ENCODE measurements at regions not wholly inside any gene's neighbourhood (a gene's known extent, or its start where the extent isn't known, plus 50 kb on each side); places are given as distances from the start of the nearest gene placed in this dataset.

DNA sequence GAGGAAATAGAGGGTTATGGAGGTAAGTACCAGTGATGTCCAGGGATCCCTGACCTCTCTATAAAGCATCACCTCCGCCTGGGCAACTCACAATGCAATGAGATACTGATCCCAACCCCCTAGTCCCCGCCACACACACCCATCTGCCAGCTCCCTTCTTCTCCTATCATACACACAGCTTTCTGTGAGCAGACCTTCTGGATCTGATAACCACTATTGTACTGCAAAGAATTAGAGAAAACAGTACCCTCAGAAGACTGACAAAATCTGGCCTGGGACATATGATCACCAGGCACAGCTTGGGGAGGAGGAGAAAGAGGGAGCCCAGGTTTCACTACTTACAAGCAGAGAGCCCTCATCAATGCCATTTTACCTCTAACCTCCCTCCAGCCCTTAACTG lies 249.0 kb downstream of the SEC61B start:
- no peaks in the 10 kb centered on the region for H3K9me3 ChIP-seq (replicated peaks in 1 of 2; ENCODE audit: control insufficient read depth in 2 of 2, insufficient read depth in 1 of 2, low read depth in 1 of 2, low read length in 2 of 2)
- WGBS, 2 donors (ENCODE audit: extremely low coverage in 2 of 2, insufficient read length in 2 of 2, insufficient replicate concordance in 1 of 2): no CpG with 5 or more reads among the region's 2 CpGs
- H3K27ac ChIP-seq (replicated peaks; ENCODE audit: low read length): no peak overlapping the region
- H3K4me1 ChIP-seq (ENCODE audit: control insufficient read depth in 2 of 2, insufficient read depth in 1 of 2, low read depth in 1 of 2, low read length in 2 of 2): no peaks in the 10 kb centered on the region
- H2BK15ac ChIP-seq (ENCODE audit: low read length): no peak overlapping the region
- H2BK5ac ChIP-seq (ENCODE audit: low read length): no peak overlapping the region
- H2BK120ac ChIP-seq (ENCODE audit: low read depth, low read length): no peak overlapping the region
- H4K91ac ChIP-seq (ENCODE audit: low read depth, low read length, poor library complexity): no peak overlapping the region
- H3K36me3 ChIP-seq (replicated peaks in 1 of 2; ENCODE audit: control insufficient read depth in 2 of 2, insufficient read depth in 2 of 2, low read length in 2 of 2): no peaks in the 10 kb centered on the region
- no peak overlapping the region for H3K4ac ChIP-seq (ENCODE audit: low read length)
- no peak overlapping the region for H3K23ac ChIP-seq (ENCODE audit: low read depth, low read length, poor library complexity)
- no peak overlapping the region for H2AFZ ChIP-seq (ENCODE audit: low read length)
- no peak overlapping the region for H4K8ac ChIP-seq (ENCODE audit: low read depth, low read length)
- no peak overlapping the region for H3K4me3 ChIP-seq (ENCODE audit: low read length in 2 of 2)
- H3K4me2 ChIP-seq (ENCODE audit: insufficient read depth, low read length, poor library complexity, severe bottlenecking): no peak overlapping the region
- no peaks in the 10 kb centered on the region for H3K27me3 ChIP-seq (ENCODE audit: control insufficient read depth in 3 of 3, insufficient read depth in 3 of 3, low read depth in 1 of 3, low read length in 3 of 3)
- H3K79me1 ChIP-seq (ENCODE audit: low read depth, low read length): no peaks in the 10 kb centered on the region
- no peak for DNase-seq (ENCODE audit: low spot score)
- H3K9ac ChIP-seq (ENCODE audit: low read depth, low read length, poor library complexity): no peak overlapping the region
- no peak overlapping the region for H3K18ac ChIP-seq (ENCODE audit: low read length)
- H2BK12ac ChIP-seq (ENCODE audit: low read length): no peak overlapping the region
- no peak overlapping the region for H2AK5ac ChIP-seq (ENCODE audit: low read depth, low read length)
- H3K14ac ChIP-seq (ENCODE audit: low read length): no peak overlapping the region

DNA sequence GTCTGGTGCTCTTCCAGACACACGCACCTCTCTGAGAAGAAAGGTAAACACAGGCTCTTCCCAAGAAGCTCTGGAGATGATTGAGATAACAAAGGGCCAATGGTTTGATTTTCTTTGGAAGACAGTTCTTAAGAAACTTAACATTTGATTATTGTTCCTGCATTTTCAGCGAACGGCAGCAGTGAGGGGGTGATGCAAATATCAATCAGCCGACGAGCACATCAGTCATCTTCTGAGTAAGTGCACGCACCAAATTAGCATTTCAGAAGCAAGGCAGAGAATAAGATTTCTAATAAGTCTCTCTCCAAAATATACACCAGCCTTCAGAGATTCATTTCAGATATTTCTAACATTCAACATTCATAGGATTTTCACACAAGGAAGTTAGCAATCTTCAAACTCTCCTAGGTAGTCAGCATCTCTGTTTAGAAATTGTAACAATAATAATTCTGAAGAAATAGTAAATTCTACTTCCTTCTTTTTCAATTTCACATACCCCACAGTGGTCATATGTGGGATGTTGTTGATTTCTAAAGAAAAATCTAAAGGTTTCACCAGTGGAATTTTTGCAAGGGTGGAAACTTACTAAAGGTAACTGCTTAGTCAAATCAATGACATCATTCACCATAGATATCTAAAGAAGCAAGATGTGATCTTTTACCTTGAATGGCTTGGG lies 250.3 kb downstream of the SEC61B start:
- H3K4ac ChIP-seq (ENCODE audit: low read length): no peak overlapping the region
- H3K14ac ChIP-seq (ENCODE audit: low read length): no peak overlapping the region
- no peak overlapping the region for H3K18ac ChIP-seq (ENCODE audit: low read length)
- H2AFZ ChIP-seq (ENCODE audit: low read length): no peak overlapping the region
- H2BK15ac ChIP-seq (ENCODE audit: low read length): no peak overlapping the region
- no peak overlapping the region for H3K9ac ChIP-seq (ENCODE audit: low read depth, low read length, poor library complexity)
- no peak overlapping the region for H4K8ac ChIP-seq (ENCODE audit: low read depth, low read length)
- no peak overlapping the region for H3K23ac ChIP-seq (ENCODE audit: low read depth, low read length, poor library complexity)
- no peaks in the 10 kb centered on the region for H3K9me3 ChIP-seq (replicated peaks in 1 of 2; ENCODE audit: control insufficient read depth in 2 of 2, insufficient read depth in 1 of 2, low read depth in 1 of 2, low read length in 2 of 2)
- H2BK12ac ChIP-seq (ENCODE audit: low read length): no peak overlapping the region
- no peaks in the 10 kb centered on the region for H3K27me3 ChIP-seq (ENCODE audit: control insufficient read depth in 3 of 3, insufficient read depth in 3 of 3, low read depth in 1 of 3, low read length in 3 of 3)
- H2AK5ac ChIP-seq (ENCODE audit: low read depth, low read length): no peak overlapping the region
- H3K36me3 ChIP-seq (replicated peaks in 1 of 2; ENCODE audit: control insufficient read depth in 2 of 2, insufficient read depth in 2 of 2, low read length in 2 of 2): no peaks in the 10 kb centered on the region
- H4K91ac ChIP-seq (ENCODE audit: low read depth, low read length, poor library complexity): no peak overlapping the region
- no peaks in the 10 kb centered on the region for H3K4me1 ChIP-seq (ENCODE audit: control insufficient read depth in 2 of 2, insufficient read depth in 1 of 2, low read depth in 1 of 2, low read length in 2 of 2)
- WGBS, 2 donors (ENCODE audit: extremely low coverage in 2 of 2, insufficient read length in 2 of 2, insufficient replicate concordance in 1 of 2): no CpG with 5 or more reads among the region's 6 CpGs
- H3K4me3 ChIP-seq (ENCODE audit: low read length in 2 of 2): no peak overlapping the region
- H2BK5ac ChIP-seq (ENCODE audit: low read length): no peak overlapping the region
- no peak overlapping the region for H3K4me2 ChIP-seq (ENCODE audit: insufficient read depth, low read length, poor library complexity, severe bottlenecking)
- no peak for DNase-seq (ENCODE audit: low spot score)
- no peaks in the 10 kb centered on the region for H3K79me1 ChIP-seq (ENCODE audit: low read depth, low read length)
- no peak overlapping the region for H2BK120ac ChIP-seq (ENCODE audit: low read depth, low read length)
- no peak overlapping the region for H3K27ac ChIP-seq (replicated peaks; ENCODE audit: low read length)

GRCh38 chr9:99472916-99473245 lies 250.8 kb downstream of the SEC61B start:
- Histone ChIP-seq H3K18ac (ENCODE audit: low read length) (no peak overlapping the region), H4K8ac (ENCODE audit: low read depth, low read length) (no peak overlapping the region), H2BK5ac (ENCODE audit: low read length) (no peak overlapping the region), H3K4me3 (ENCODE audit: low read length in 2 of 2) (no peak overlapping the region), H2BK120ac (ENCODE audit: low read depth, low read length) (no peak overlapping the region), H2AFZ (ENCODE audit: low read length) (no peak overlapping the region), H2BK15ac (ENCODE audit: low read length) (no peak overlapping the region), H3K36me3 (replicated peaks in 1 of 2; ENCODE audit: control insufficient read depth in 2 of 2, insufficient read depth in 2 of 2, low read length in 2 of 2) (no peaks in the 10 kb centered on the region), H3K4me1 (ENCODE audit: control insufficient read depth in 2 of 2, insufficient read depth in 1 of 2, low read depth in 1 of 2, low read length in 2 of 2) (peaks cover 0 to 2% of the 10 kb centered on the region in 2 donors), H3K27me3 (ENCODE audit: control insufficient read depth in 3 of 3, insufficient read depth in 3 of 3, low read depth in 1 of 3, low read length in 3 of 3) (no peaks in the 10 kb centered on the region), H3K23ac (ENCODE audit: low read depth, low read length, poor library complexity) (no peak overlapping the region), H3K9ac (ENCODE audit: low read depth, low read length, poor library complexity) (no peak overlapping the region), H2AK5ac (ENCODE audit: low read depth, low read length) (no peak overlapping the region), H3K4ac (ENCODE audit: low read length) (no peak overlapping the region), H3K4me2 (ENCODE audit: insufficient read depth, low read length, poor library complexity, severe bottlenecking) (no peak overlapping the region), H3K79me1 (ENCODE audit: low read depth, low read length) (no peaks in the 10 kb centered on the region), H3K9me3 (replicated peaks in 1 of 2; ENCODE audit: control insufficient read depth in 2 of 2, insufficient read depth in 1 of 2, low read depth in 1 of 2, low read length in 2 of 2) (no peaks in the 10 kb centered on the region), H3K27ac (replicated peaks; ENCODE audit: low read length) (no peak overlapping the region), H2BK12ac (ENCODE audit: low read length) (no peak overlapping the region), H4K91ac (ENCODE audit: low read depth, low read length, poor library complexity) (no peak overlapping the region), H3K14ac (ENCODE audit: low read length) (no peak overlapping the region)
- no peak for DNase-seq (ENCODE audit: low spot score)
- no CpG with 5 or more reads among the region's 1 CpG for WGBS, 2 donors (ENCODE audit: extremely low coverage in 2 of 2, insufficient read length in 2 of 2, insufficient replicate concordance in 1 of 2)

GRCh38 chr9:99474186-99474585 lies 252.1 kb downstream of the SEC61B start:
- Histone ChIP-seq H3K27ac (replicated peaks; ENCODE audit: low read length) (no peak overlapping the region), H3K9ac (ENCODE audit: low read depth, low read length, poor library complexity) (no peak overlapping the region), H2BK12ac (ENCODE audit: low read length) (no peak overlapping the region), H3K4me1 (ENCODE audit: control insufficient read depth in 2 of 2, insufficient read depth in 1 of 2, low read depth in 1 of 2, low read length in 2 of 2) (peaks cover 0 to 2% of the 10 kb centered on the region in 2 donors), H2BK15ac (ENCODE audit: low read length) (no peak overlapping the region), H2BK5ac (ENCODE audit: low read length) (no peak overlapping the region), H3K14ac (ENCODE audit: low read length) (no peak overlapping the region), H3K36me3 (replicated peaks in 1 of 2; ENCODE audit: control insufficient read depth in 2 of 2, insufficient read depth in 2 of 2, low read length in 2 of 2) (no peaks in the 10 kb centered on the region), H3K27me3 (ENCODE audit: control insufficient read depth in 3 of 3, insufficient read depth in 3 of 3, low read depth in 1 of 3, low read length in 3 of 3) (no peaks in the 10 kb centered on the region), H4K91ac (ENCODE audit: low read depth, low read length, poor library complexity) (no peak overlapping the region), H3K79me1 (ENCODE audit: low read depth, low read length) (no peaks in the 10 kb centered on the region), H3K4me3 (ENCODE audit: low read length in 2 of 2) (no peak overlapping the region), H2AFZ (ENCODE audit: low read length) (no peak overlapping the region), H3K9me3 (replicated peaks in 1 of 2; ENCODE audit: control insufficient read depth in 2 of 2, insufficient read depth in 1 of 2, low read depth in 1 of 2, low read length in 2 of 2) (no peaks in the 10 kb centered on the region), H3K18ac (ENCODE audit: low read length) (no peak overlapping the region), H3K23ac (ENCODE audit: low read depth, low read length, poor library complexity) (no peak overlapping the region), H2BK120ac (ENCODE audit: low read depth, low read length) (no peak overlapping the region), H3K4me2 (ENCODE audit: insufficient read depth, low read length, poor library complexity, severe bottlenecking) (no peak overlapping the region), H2AK5ac (ENCODE audit: low read depth, low read length) (no peak overlapping the region), H4K8ac (ENCODE audit: low read depth, low read length) (no peak overlapping the region), H3K4ac (ENCODE audit: low read length) (no peak overlapping the region)
- no peak for DNase-seq (ENCODE audit: low spot score)

All from neuronal stem cell (in vitro differentiated cells).